Gastroesophageal sphincter (tissue), 3 donors: ENCODE measurements at regions not wholly inside any gene's neighbourhood (a gene's known extent, or its start where the extent isn't known, plus 50 kb on each side); places are given as distances from the start of the nearest gene placed in this dataset.

Source experiments
- CTCF ChIP-seq, 4 experiments: fragments of 200-600 bp in 2 of 4; fragments of 450-650 bp in 2 of 4; sonication (generic) in 1 of 4; IDR thresholded peaks; one replicate each; pipeline ENCODE4 v1.5.1; 2017 to 2019; ENCODE audit warnings: antibody characterized with exemption in 4 of 4, mild to moderate bottlenecking in 2 of 4, moderate library complexity in 2 of 4
- EP300 ChIP-seq: sonication (generic); formaldehyde crosslinking; IDR thresholded peaks from one replicate; pipeline ENCODE4 v1.6.1; 2017; ENCODE audit warnings: antibody characterized with exemption, mild to moderate bottlenecking
- POLR2A ChIP-seq, 2 donors: fragments of 450-650 bp; IDR thresholded peaks; one replicate each; pipeline ENCODE4 v1.6.1; 2017; ENCODE audit warnings: antibody characterized with exemption in 2 of 2, mild to moderate bottlenecking in 2 of 2, moderate library complexity in 1 of 2
- POLR2AphosphoS5 ChIP-seq: sonication (generic); formaldehyde crosslinking; IDR thresholded peaks from one replicate; pipeline ENCODE4 v1.6.1; 2017; ENCODE audit warnings: antibody characterized with exemption

GRCh38 chr4:136461533-136461932 lies 1070.8 kb downstream of the PCDH18 start:
- TF ChIP-seq EP300, result no peak
- no peak for TF ChIP-seq CTCF (IDR thresholded peaks at IDR 0.05)
- no peak for TF ChIP-seq POLR2A (IDR thresholded peaks at IDR 0.05)
- no peak for TF ChIP-seq POLR2AphosphoS5
